Keratinocyte (primary cell): ENCODE measurements at regions not wholly inside any gene's neighbourhood (a gene's known extent, or its start where the extent isn't known, plus 50 kb on each side); places are given as distances from the start of the nearest gene placed in this dataset.

Experiments used
- DNase-seq: peaks from one replicate; pipeline ENCODE4 v3.0.0-alpha.2; 2011; ENCODE audit warnings: low read depth, missing footprints, low spot score
- FAIRE-seq: peaks from 2 replicates; lab custom pipeline; 2011; peaks lifted over from hg19 to GRCh38; lab: Jason Lieb, UNC
- H2AFZ ChIP-seq: 2 replicates; pipeline ENCODE4 v1.6.0; 2012; ENCODE audit warnings: low read length, control low read depth, inconsistent platforms; ENCODE audit not compliant: control insufficient read depth
- H3K27ac ChIP-seq: 2 replicates; pipeline ENCODE4 v1.5.1; 2011; ENCODE audit warnings: low read length; ENCODE audit not compliant: control insufficient read depth, insufficient read depth
- H3K27me3 ChIP-seq: 3 replicates; pipeline ENCODE4 v1.6.0; 2011; ENCODE audit warnings: low read length; ENCODE audit not compliant: control insufficient read depth, insufficient read depth; ENCODE audit errors: extremely low read depth
- H3K36me3 ChIP-seq, 2 experiments: 2 replicates in 1 of 2; 3 replicates in 1 of 2; pipeline ENCODE4 v1.5.1; 2011; ENCODE audit warnings: low read length in 2 of 2, mild to moderate bottlenecking in 1 of 2; ENCODE audit not compliant: control insufficient read depth in 2 of 2, insufficient read depth in 2 of 2; ENCODE audit errors: extremely low read depth in 1 of 2
- H3K4me1 ChIP-seq: 3 replicates; pipeline ENCODE4 v1.5.1; 2011; ENCODE audit warnings: low read length; ENCODE audit not compliant: control insufficient read depth, insufficient read depth; ENCODE audit errors: extremely low read depth
- H3K4me2 ChIP-seq: 3 replicates; pipeline ENCODE4 v1.6.0; 2011; ENCODE audit warnings: low read depth, low read length; ENCODE audit not compliant: control insufficient read depth, insufficient read depth; ENCODE audit errors: extremely low read depth
- H3K4me3 ChIP-seq, 3 experiments: fragments of 200-600 bp in 1 of 3; sonication (generic) in 1 of 3; 2 replicates in 2 of 3; 3 replicates in 1 of 3; pipeline ENCODE4 v1.5.1; 2011 to 2016; ENCODE audit warnings: low read length in 3 of 3, mild to moderate bottlenecking in 3 of 3, control low read depth in 2 of 3, inconsistent platforms in 1 of 3, low read depth in 1 of 3, mixed read lengths in 1 of 3, mixed run types in 1 of 3, moderate library complexity in 1 of 3; ENCODE audit not compliant: control insufficient read depth in 2 of 3, insufficient read depth in 2 of 3; ENCODE audit errors: extremely low read depth in 1 of 3
- H3K79me2 ChIP-seq: 2 replicates; pipeline ENCODE4 v1.6.0; 2012; ENCODE audit warnings: low read length; ENCODE audit not compliant: control insufficient read depth, insufficient read depth
- H3K9ac ChIP-seq: 3 replicates; pipeline ENCODE4 v1.6.0; 2011; ENCODE audit warnings: low read length; ENCODE audit not compliant: control insufficient read depth, insufficient read depth; ENCODE audit errors: extremely low read depth
- H3K9me1 ChIP-seq: 3 replicates; pipeline ENCODE4 v1.6.0; 2011; ENCODE audit warnings: low read length; ENCODE audit not compliant: control insufficient read depth, insufficient read depth; ENCODE audit errors: extremely low read depth
- H3K9me3 ChIP-seq: 2 replicates; pipeline ENCODE4 v1.5.1; 2012; ENCODE audit warnings: low read depth, low read length; ENCODE audit not compliant: control insufficient read depth
- H4K20me1 ChIP-seq: 3 replicates; pipeline ENCODE4 v1.6.0; 2011; ENCODE audit warnings: low read length; ENCODE audit not compliant: control insufficient read depth, insufficient read depth; ENCODE audit errors: extremely low read depth
- CTCF ChIP-seq, 3 experiments: IDR thresholded peaks in 1 of 3; conservative IDR thresholded peaks in 1 of 3; optimal IDR thresholded peaks in 1 of 3; 2 replicates in 2 of 3; 3 replicates in 1 of 3; pipeline versions ENCODE3 to v1.5.1; 2011; ENCODE audit warnings: low read length in 3 of 3, mild to moderate bottlenecking in 3 of 3, moderate library complexity in 2 of 3, control low read depth in 1 of 3, inconsistent platforms in 1 of 3; ENCODE audit not compliant: insufficient read depth in 2 of 3; ENCODE audit errors: extremely low read depth in 1 of 3
- EZH2 ChIP-seq: IDR thresholded peaks from one replicate; pipeline ENCODE4 v1.6.1; 2012; ENCODE audit warnings: inconsistent platforms, mild to moderate bottlenecking, low read length, moderate library complexity
- dilution Hi-C: fragments of 300-500 bp; cut with MboI; formaldehyde crosslinking; loops from one replicate; pipeline ENCODE4 v1.7.0; 2020; ENCODE audit warnings: low sequenced_read_pairs; ENCODE audit not compliant: extremely low pct_ligation_motif_present

- Histone ChIP-seq H3K36me3 (no peaks in the 10 kb centered on the region), H3K9me3 (no peaks in the 10 kb centered on the region)
- dilution Hi-C loops, result no loop called here
Measured at GRCh38 chr11:115564851-115565250, 60.6 kb upstream of the CADM1 start.

GRCh38 chr11:115561116-115561515, 56.9 kb upstream of the CADM1 start:
- TF ChIP-seq CTCF (optimal IDR thresholded peaks at IDR 0.05 in 1 of 3, IDR thresholded peaks at IDR 0.05 in 1 of 3, conservative IDR thresholded peaks at IDR 0.05 in 1 of 3; ENCODE audit: extremely low read depth in 1 of 3, insufficient read depth in 2 of 3, low read length in 3 of 3), result no peak
- TF ChIP-seq EZH2, result no peak
- dilution Hi-C loops, result no loop called here
- no peak for FAIRE-seq

More at GRCh38 chr11:115564851-115565250, 60.6 kb upstream of the CADM1 start:
- no peak overlapping the region for H3K4me3 ChIP-seq
- TF ChIP-seq CTCF (optimal IDR thresholded peaks at IDR 0.05 in 1 of 3, IDR thresholded peaks at IDR 0.05 in 1 of 3, conservative IDR thresholded peaks at IDR 0.05 in 1 of 3; ENCODE audit: extremely low read depth in 1 of 3, insufficient read depth in 2 of 3, low read length in 3 of 3) (no peak), EZH2 (no peak)
- H3K4me2 ChIP-seq, result no peak overlapping the region
- H3K4me1 ChIP-seq, result no peaks in the 10 kb centered on the region
- no peak overlapping the region for H3K9ac ChIP-seq
- FAIRE-seq (no peak), DNase-seq (no peak)
- no peaks in the 10 kb centered on the region for H3K79me2 ChIP-seq
- H2AFZ ChIP-seq, result no peak overlapping the region
- no peaks in the 10 kb centered on the region for H4K20me1 ChIP-seq
- no peak overlapping the region for H3K27ac ChIP-seq
- H3K27me3 ChIP-seq, result no peaks in the 10 kb centered on the region
- H3K9me1 ChIP-seq, result no peaks in the 10 kb centered on the region

More at GRCh38 chr11:115561116-115561515, 56.9 kb upstream of the CADM1 start:
- H4K20me1 ChIP-seq, result no peaks in the 10 kb centered on the region
- H3K36me3 ChIP-seq, result no peaks in the 10 kb centered on the region
- no peaks in the 10 kb centered on the region for H3K9me1 ChIP-seq
- no peak overlapping the region for H3K4me2 ChIP-seq
- no peak overlapping the region for H2AFZ ChIP-seq
- no peak overlapping the region for H3K27ac ChIP-seq
- DNase-seq, result no peak
- H3K9ac ChIP-seq, result no peak overlapping the region
- no peaks in the 10 kb centered on the region for H3K4me1 ChIP-seq
- no peaks in the 10 kb centered on the region for H3K79me2 ChIP-seq
- no peak overlapping the region for H3K4me3 ChIP-seq
- H3K27me3 ChIP-seq, result no peaks in the 10 kb centered on the region
- H3K9me3 ChIP-seq, result no peaks in the 10 kb centered on the region
